GM21529 (cell line): ENCODE measurements at regions not wholly inside any gene's neighbourhood (a gene's known extent, or its start where the extent isn't known, plus 50 kb on each side); places are given as distances from the start of the nearest gene placed in this dataset.
"Not testable (repeated sequence)": the region's sequence is repeated elsewhere in the genome, so short reads cannot be mapped to it uniquely, and the experiment has no call there.

Source experiments
- ATAC-seq: cut with Tn5 transposase; IDR thresholded peaks from one replicate; pipeline ENCODE4 v1.9.1; 2021; ENCODE audit not compliant: unreplicated experiment

DNA sequence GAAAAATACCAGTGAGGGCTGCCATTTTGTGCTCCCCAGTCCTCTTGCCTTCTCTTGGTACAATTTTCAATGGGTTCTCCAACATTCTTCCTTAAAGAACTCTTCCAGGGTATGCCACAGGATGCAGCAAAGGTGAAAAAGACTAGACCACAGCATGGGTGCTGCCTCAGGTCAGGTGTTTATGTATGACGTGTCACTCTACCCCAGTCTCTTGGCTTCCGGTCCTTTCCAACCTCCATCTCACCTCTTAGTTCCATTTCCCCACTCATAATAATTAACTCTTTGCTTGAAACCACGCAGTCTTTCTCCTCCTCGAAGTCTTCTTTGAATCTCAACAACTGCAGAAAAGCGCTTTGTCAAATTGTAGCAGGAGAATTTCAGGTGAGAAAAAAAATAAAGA is 104.7 kb upstream of the TBC1D5 start:
- no peak for ATAC-seq

- no peak for ATAC-seq
These were observed 104.0 kb upstream of the TBC1D5 start for GRCh38 chr3:17846466-17846865.

DNA sequence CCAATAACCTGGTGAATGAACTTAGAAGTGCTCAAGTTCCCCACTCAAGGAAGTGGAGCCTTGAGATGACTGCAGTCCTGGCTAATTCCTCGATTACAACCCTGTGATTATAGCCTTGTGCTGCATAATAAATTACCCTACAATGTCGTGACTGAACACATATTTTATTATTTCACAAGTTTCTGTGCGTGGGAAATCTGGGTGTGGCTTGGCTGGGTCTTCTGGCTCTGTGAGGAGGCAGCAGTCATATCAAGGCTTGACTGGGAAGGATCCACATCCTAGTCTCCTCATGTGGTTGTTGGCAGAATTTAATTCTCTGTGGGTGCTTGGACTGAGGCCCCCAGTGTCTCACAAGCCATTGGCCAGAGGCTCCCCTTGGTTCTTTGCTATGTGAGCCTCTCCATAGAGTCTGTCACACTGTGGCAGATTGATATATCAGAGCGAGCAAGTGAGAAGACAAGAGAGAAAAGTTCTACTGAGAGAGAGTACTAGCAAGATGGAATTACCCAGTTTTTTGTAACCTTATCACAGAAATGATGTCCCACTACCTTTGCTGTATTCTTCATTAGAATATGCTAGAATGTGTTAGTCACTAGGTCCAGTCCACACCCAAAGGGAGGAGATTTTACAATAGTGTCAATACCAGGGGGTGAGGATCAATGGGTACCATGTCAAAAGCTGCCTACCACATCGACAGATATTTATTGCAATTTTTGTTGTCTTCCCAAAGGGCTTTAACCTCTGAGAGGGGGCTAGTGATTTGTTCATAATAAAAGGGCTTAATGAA is 102.8 kb upstream of the TBC1D5 start:
- no peak for ATAC-seq

DNA sequence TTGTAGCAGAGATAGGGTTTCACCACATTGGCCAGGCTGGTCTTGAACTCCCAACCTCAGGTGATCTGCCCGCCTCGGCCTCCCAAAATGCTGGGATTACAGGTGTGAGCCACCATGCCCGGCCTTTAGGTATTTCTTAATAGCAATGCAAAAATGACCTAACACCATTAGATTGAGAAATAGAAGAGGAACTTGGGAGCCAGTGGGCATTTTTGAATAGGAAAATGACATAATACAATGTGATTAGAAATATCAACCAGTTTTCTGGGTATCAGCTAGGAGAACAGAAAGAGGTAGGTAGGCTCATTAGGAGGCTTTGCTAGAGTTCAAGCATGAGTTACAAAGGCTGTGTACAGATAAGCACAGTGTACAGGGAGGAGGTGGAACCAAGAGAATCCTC is 101.8 kb upstream of the TBC1D5 start:
- no peak for ATAC-seq

GRCh38 chr3:17841190-17841828 is 98.9 kb upstream of the TBC1D5 start:
- peak; percentile 91 for ATAC-seq

- no peak for ATAC-seq
These were observed 98.2 kb upstream of the TBC1D5 start for GRCh38 chr3:17840651-17841050.

- ATAC-seq, result no peak
These were observed 97.7 kb upstream of the TBC1D5 start for GRCh38 chr3:17840126-17840525.

DNA sequence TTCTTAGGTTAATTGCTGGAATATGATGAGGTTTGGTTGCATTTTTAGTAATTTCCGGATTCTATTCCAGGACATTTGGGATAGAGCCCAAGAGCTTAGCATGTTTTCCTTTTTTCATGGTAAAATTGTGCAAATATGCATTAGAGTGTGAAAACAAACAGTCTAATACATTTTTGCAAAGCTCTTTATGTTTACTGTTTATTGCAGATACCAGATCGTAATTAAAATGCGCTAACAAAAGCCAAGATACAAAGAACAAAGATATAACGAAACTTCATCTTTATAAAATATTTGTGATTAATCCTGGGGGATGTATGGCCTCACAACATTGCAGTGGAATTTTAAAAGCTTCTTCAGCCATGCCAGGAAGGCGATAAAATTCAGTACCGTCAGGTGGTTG is 94.5 kb upstream of the TBC1D5 start:
- no peak for ATAC-seq

DNA sequence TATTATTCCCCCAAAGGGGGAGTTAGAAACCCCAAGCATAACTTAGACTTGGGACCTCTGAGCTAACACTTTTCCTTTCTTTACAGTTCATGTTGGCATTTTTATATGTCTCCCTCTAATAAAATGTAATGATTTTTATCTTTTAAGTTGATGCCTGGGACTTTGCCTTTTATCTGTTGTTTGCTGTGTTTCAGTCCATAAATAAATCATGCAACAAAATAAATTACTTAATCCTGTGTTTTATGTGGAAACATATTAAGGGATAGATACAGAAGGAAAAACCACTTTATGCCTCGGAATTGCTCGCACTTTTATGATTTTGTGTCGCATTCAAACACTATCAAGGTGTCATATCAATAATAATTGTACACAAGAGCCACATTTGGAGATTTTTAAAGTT is 93.7 kb upstream of the TBC1D5 start:
- no peak for ATAC-seq

GRCh38 chr3:17833786-17834559 is 91.5 kb upstream of the TBC1D5 start:
- ATAC-seq, result no peak

DNA sequence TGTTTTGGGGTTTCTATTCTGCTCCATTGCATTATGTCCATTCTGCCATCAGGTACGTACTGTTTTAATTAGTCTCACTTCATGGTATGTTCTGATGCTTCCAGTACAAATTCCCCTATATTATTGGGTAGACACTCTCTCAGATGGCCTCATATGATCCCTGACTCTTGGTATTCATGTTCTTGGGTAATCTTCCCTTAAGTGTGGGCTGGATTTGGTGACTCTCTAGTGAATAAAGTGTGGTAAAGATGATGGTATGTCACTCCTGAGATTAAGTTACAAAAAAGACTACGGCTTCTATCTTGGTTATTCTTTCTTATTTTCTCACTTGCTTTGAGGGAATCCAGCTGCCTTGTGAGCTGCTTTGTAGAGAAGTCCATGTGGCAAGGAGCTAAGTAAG is 89.6 kb upstream of the TBC1D5 start:
- no peak for ATAC-seq

DNA sequence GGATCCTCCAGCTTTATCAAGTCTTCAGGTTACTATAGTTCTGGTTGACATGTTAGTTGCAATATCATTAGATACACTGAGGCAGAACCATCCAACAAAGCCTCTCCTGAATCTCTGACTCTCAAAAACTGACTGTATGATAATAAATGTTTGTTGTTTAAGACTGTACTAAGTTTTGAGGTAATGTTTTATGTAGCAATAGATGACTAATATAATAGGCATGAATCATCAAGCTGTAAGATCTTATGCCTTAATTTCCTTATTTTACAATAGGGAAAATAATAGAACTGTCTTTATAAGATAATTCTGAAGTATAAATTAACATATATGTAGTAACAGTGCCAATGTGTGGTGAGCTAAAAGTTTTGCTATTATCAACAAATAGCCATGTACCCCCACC is 88.9 kb upstream of the TBC1D5 start:
- no peak for ATAC-seq

DNA sequence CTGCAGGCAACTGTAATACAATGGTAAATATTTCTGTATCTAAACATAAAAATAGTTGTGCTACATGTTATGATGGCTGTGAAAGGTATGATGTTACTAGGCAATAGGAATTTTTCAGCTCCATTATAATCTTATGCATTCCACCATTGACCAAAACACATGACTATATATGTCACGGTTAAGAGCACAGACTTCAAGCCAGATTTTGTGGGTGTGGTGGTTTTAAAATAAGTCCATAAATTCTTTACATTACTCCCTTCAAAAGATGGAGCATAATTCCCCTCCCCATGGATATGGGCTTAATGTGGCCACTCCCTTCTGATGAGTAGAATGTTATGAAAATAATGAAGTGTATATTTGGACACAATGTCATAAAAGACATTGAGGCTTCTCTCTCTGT is 88.4 kb upstream of the TBC1D5 start:
- ATAC-seq, result no peak

DNA sequence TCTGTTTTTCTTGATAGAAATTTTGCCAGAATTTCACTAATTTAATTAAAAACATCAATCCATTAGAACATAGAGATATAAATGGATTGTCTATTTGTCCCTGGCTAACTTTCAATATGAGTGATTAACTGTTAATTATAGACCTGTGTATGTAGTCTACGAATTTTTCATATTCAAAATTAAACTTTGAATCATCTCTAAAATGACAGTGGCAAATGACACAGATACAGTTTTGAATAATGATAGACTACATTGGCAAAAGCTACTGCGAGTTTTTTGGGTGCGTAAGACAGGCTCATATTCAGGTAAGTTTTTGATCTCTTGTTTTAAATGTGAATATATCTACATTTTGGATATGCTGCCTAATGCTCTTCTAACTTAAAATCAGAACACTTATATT is 86.0 kb upstream of the TBC1D5 start:
- no peak for ATAC-seq

DNA sequence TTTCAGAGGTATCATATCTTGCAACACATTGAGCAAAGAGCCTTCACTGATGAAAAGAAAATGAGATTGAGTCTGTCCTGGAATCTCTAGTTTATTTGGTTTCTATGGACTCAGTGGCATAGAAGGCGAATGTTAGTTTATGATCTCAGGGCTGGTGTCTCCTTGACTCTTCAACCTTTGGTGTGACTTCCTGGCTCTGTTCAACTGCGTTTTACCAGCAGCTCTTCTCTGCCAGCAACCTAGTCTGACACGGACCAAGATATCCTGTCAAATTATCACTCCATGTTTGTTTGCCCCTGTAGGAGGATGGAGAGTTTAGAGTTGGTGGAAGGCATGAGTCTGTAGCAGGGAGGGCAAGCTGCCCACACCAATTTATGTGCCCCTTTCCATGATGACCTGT is 82.9 kb upstream of the TBC1D5 start:
- ATAC-seq, result no peak

GRCh38 chr3:17823816-17824215 is 81.4 kb upstream of the TBC1D5 start:
- ATAC-seq, result no peak

GRCh38 chr3:17823036-17823435 is 80.6 kb upstream of the TBC1D5 start:
- no peak for ATAC-seq

GRCh38 chr3:17820704-17821103 is 78.3 kb upstream of the TBC1D5 start:
- ATAC-seq, result no peak

- no peak for ATAC-seq
These were observed 77.8 kb upstream of the TBC1D5 start for GRCh38 chr3:17820275-17820674.

DNA sequence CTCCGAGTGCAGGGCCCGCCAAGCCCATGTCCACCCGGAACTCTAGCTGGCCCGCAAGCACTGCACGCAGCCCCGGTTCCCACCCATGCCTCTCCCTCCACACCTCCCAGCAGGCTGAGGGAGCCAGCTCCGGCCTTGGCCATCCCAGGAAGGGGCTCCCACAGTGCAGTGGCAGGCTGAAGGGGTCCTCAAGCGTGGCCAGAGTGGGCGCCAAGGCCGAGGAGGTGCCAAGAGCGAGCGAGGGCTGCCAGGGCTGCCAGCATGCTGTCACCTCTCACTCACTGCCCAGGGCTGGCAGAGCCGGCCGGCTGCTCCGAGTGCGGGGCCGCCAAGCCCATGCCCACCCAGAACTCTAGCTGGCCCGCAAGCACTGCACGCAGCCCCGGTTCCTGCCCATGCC is 75.5 kb upstream of the TBC1D5 start:
- not testable (repeated sequence) for ATAC-seq

GRCh38 chr3:17817545-17817944 is 75.1 kb upstream of the TBC1D5 start:
- ATAC-seq, result no peak

GRCh38 chr3:17816839-17817238 is 74.4 kb upstream of the TBC1D5 start:
- not testable (repeated sequence) for ATAC-seq
